IMR-90 (cell line): ENCODE measurements at regions not wholly inside any gene's neighbourhood (a gene's known extent, or its start where the extent isn't known, plus 50 kb on each side); places are given as distances from the start of the nearest gene placed in this dataset.

ENCODE experiments used
- ATAC-seq: fragments of 200-7000 bp; cut with Tn5 transposase; 2 replicates; pipeline ENCODE4 v1.9.1; 2020; ENCODE audit warnings: low read depth, mild to moderate bottlenecking, moderate library complexity
- BruUV-seq: library from RNA; stranded (reverse); fragments of 400-500 nt; replicated peaks from 2 replicates; lab custom pipeline; 2021; lab: Mats Ljungman, UMichigan
- CTCF ChIA-PET: fragments of 300-600 bp; formaldehyde crosslinking; extraction: SDS; loops from one replicate; lab custom pipeline; 2021; ENCODE audit warnings: antibody characterized with exemption; lab: Yijun Ruan, JAX
- POLR2A ChIA-PET: fragments of 300-600 bp; sonication (Branson Sonifier 250); formaldehyde crosslinking; loops from one replicate; lab custom pipeline; 2022; ENCODE audit warnings: antibody characterized with exemption; ENCODE audit not compliant: unreplicated experiment; lab: Charles Lee
- DNase-seq: peaks from one replicate; pipeline ENCODE4 v3.0.0; 2013
- H2AFZ ChIP-seq: replicated peaks from 2 replicates; pipeline ENCODE3; 2013; ENCODE audit warnings: low read length, mild to moderate bottlenecking; ENCODE audit not compliant: poor library complexity
- H2AK5ac ChIP-seq: 2 replicates; pipeline ENCODE4 v1.6.1; 2013; ENCODE audit warnings: low read depth, low read length, inconsistent platforms
- H2AK9ac ChIP-seq: replicated peaks from 2 replicates; pipeline ENCODE3; 2013; ENCODE audit warnings: mild to moderate bottlenecking, low read depth, low read length, moderate library complexity; ENCODE audit not compliant: poor library complexity
- H2BK120ac ChIP-seq: 2 replicates; pipeline ENCODE4 v1.6.1; 2013; ENCODE audit warnings: low read depth, low read length, inconsistent platforms
- H2BK15ac ChIP-seq: 3 replicates; pipeline ENCODE4 v1.6.1; 2013; ENCODE audit warnings: low read depth, low read length, inconsistent platforms
- H2BK20ac ChIP-seq: 2 replicates; pipeline ENCODE4 v1.6.1; 2013; ENCODE audit warnings: low read depth, mild to moderate bottlenecking, inconsistent platforms, low read length, moderate library complexity
- H2BK5ac ChIP-seq: 2 replicates; pipeline ENCODE4 v1.6.1; 2013; ENCODE audit warnings: mild to moderate bottlenecking, low read depth, low read length, inconsistent platforms; ENCODE audit not compliant: poor library complexity, severe bottlenecking
- H3K14ac ChIP-seq: replicated peaks from 2 replicates; pipeline ENCODE4 v1.6.1; 2013; ENCODE audit warnings: low read depth, low read length, inconsistent platforms
- H3K18ac ChIP-seq: 2 replicates; pipeline ENCODE4 v1.6.1; 2013; ENCODE audit warnings: low read depth, low read length, control low read depth
- H3K23ac ChIP-seq: 2 replicates; pipeline ENCODE4 v1.6.1; 2013; ENCODE audit warnings: low read depth, low read length, inconsistent platforms
- H3K27ac ChIP-seq: 2 replicates; pipeline ENCODE4 v1.5.1; 2013; ENCODE audit warnings: mild to moderate bottlenecking, control low read depth, low read length; ENCODE audit not compliant: insufficient read depth
- H3K27me3 ChIP-seq: 2 replicates; pipeline ENCODE4 v1.6.1; 2013; ENCODE audit warnings: low read length; ENCODE audit not compliant: control insufficient read depth, insufficient read depth
- H3K36me3 ChIP-seq: 2 replicates; pipeline ENCODE4 v1.6.1; 2013; ENCODE audit warnings: low read length, mixed read lengths; ENCODE audit not compliant: control insufficient read depth, insufficient read depth
- H3K4ac ChIP-seq: 2 replicates; pipeline ENCODE4 v1.6.1; 2013; ENCODE audit warnings: low read depth, low read length, inconsistent platforms
- H3K4me1 ChIP-seq: 2 replicates; pipeline ENCODE4 v1.6.1; 2013; ENCODE audit warnings: low read length, mixed read lengths; ENCODE audit not compliant: control insufficient read depth, insufficient read depth
- H3K4me2 ChIP-seq: 2 replicates; pipeline ENCODE4 v1.6.1; 2013; ENCODE audit warnings: low read depth, mild to moderate bottlenecking, control low read depth, low read length, moderate library complexity
- H3K4me3 ChIP-seq: 2 replicates; pipeline ENCODE4 v1.5.1; 2013; ENCODE audit warnings: low read depth, mild to moderate bottlenecking, control low read depth, low read length, moderate library complexity; ENCODE audit not compliant: insufficient read depth
- H3K56ac ChIP-seq: 2 replicates; pipeline ENCODE4 v1.6.1; 2013; ENCODE audit warnings: low read length, inconsistent platforms; ENCODE audit not compliant: insufficient read depth; ENCODE audit errors: extremely low read depth
- H3K79me1 ChIP-seq, 2 experiments: 2 replicates each; pipeline ENCODE4 v1.6.1; 2013; ENCODE audit warnings: low read length in 2 of 2, inconsistent platforms in 1 of 2, low read depth in 1 of 2
- H3K9ac ChIP-seq: 2 replicates; pipeline ENCODE4 v1.6.1; 2013; ENCODE audit warnings: low read depth, low read length, control low read depth
- H3K9me1 ChIP-seq: 2 replicates; pipeline ENCODE4 v1.6.1; 2013; ENCODE audit warnings: low read length, inconsistent platforms; ENCODE audit not compliant: insufficient read depth
- H3K9me3 ChIP-seq: 2 replicates; pipeline ENCODE4 v1.6.1; 2013; ENCODE audit warnings: low read length; ENCODE audit not compliant: control insufficient read depth, insufficient read depth
- H4K20me1 ChIP-seq: 2 replicates; pipeline ENCODE4 v1.6.1; 2013; ENCODE audit warnings: low read length, inconsistent platforms; ENCODE audit not compliant: insufficient read depth
- H4K5ac ChIP-seq: 2 replicates; pipeline ENCODE4 v1.6.1; 2013; ENCODE audit warnings: mild to moderate bottlenecking, low read depth, low read length, control low read depth
- H4K8ac ChIP-seq, 2 experiments: 2 replicates each; pipeline ENCODE4 v1.6.1; 2013; ENCODE audit warnings: low read depth in 2 of 2, low read length in 2 of 2, control low read depth in 1 of 2, inconsistent platforms in 1 of 2
- H4K91ac ChIP-seq: 2 replicates; pipeline ENCODE4 v1.6.1; 2013; ENCODE audit warnings: low read depth, low read length, inconsistent platforms; ENCODE audit not compliant: insufficient read depth
- BHLHE40 ChIP-seq: fragments of 150-350 bp; IDR thresholded peaks from 2 replicates; pipeline ENCODE4 v1.6.1; 2016; ENCODE audit warnings: mild to moderate bottlenecking, low read depth, low read length
- CEBPB ChIP-seq: IDR thresholded peaks from 2 replicates; pipeline ENCODE4 v1.6.1; 2012; ENCODE audit warnings: low read depth, low read length, improper control_type of control experiment
- MAFK ChIP-seq: IDR thresholded peaks from 2 replicates; pipeline ENCODE4 v1.6.1; 2012; ENCODE audit warnings: low read depth, low read length, improper control_type of control experiment
- USF2 ChIP-seq: fragments of 150-350 bp; IDR thresholded peaks from 2 replicates; pipeline ENCODE4 v1.6.1; 2017; ENCODE audit warnings: mild to moderate bottlenecking, antibody characterized with exemption, low read length, low read depth
- WGBS, 2 experiments: methylation state at CpG; one replicate each; pipeline versions ENCODE4 v1.1.5 to v1.1.7; 2013; ENCODE audit warnings: missing lambda C conversion rate in 2 of 2; ENCODE audit not compliant: insufficient read length in 1 of 2; ENCODE audit errors: extremely low coverage in 2 of 2; 5-methylcytosine and 5-hydroxymethylcytosine counted together
- dilution Hi-C: fragments of 300-500 bp; cut with HindIII; formaldehyde crosslinking; loops from one replicate; pipeline ENCODE4 v1.14.3; 2018; ENCODE audit warnings: low sequenced_read_pairs; ENCODE audit not compliant: unreplicated experiment
- in situ Hi-C: fragments of 300-500 bp; cut with MboI; formaldehyde crosslinking; loops from 3 replicates; pipeline ENCODE4 v1.14.3; 2019; ENCODE audit warnings: low sequenced_read_pairs, inconsistent platforms, mixed read lengths
- intact Hi-C: fragments of 100-400 bp; cut with micrococcal nuclease; formaldehyde crosslinking; loops from 2 replicates; pipeline ENCODE4 v1.10.0; 2022

GRCh38 chr12:127101076-127101475 is 1165.9 kb upstream of the TMEM132C start:
- H3K4me1 ChIP-seq: no peaks in the 10 kb centered on the region
- H3K27ac ChIP-seq: no peak overlapping the region
- no peaks in the 10 kb centered on the region for H3K27me3 ChIP-seq
- no peak overlapping the region for H2BK5ac ChIP-seq
- ChIA-PET POLR2A (no interaction called here), CTCF (no interaction called here)
- no peak overlapping the region for H3K9ac ChIP-seq
- no peak overlapping the region for H3K14ac ChIP-seq
- dilution Hi-C loops (no loop called here), intact Hi-C loops (no loop called here), in situ Hi-C loops (no loop called here)
- H3K4me3 ChIP-seq: no peak overlapping the region
- no peaks in the 10 kb centered on the region for H3K36me3 ChIP-seq
- no peak overlapping the region for H3K18ac ChIP-seq
- H2AFZ ChIP-seq: no peak overlapping the region
- TF ChIP-seq CEBPB (no peak), USF2 (no peak), BHLHE40 (no peak), MAFK (no peak)
- H3K9me3 ChIP-seq: no peaks in the 10 kb centered on the region
- H2AK5ac ChIP-seq: no peak overlapping the region
- no peaks in the 10 kb centered on the region for H3K9me1 ChIP-seq
- ATAC-seq (no peak), DNase-seq (no peak)
- H2AK9ac ChIP-seq: no peak overlapping the region
- no peak overlapping the region for H3K4ac ChIP-seq
- H4K5ac ChIP-seq: no peak overlapping the region
- no peaks in the 10 kb centered on the region for H3K79me1 ChIP-seq
- no peak overlapping the region for H4K8ac ChIP-seq
- no CpG with 5 or more reads among the region's 1 CpG for WGBS, 2 experiments
- H4K20me1 ChIP-seq: no peaks in the 10 kb centered on the region
- H3K23ac ChIP-seq: no peak overlapping the region
- H3K56ac ChIP-seq: no peak overlapping the region
- H2BK120ac ChIP-seq: no peak overlapping the region
- H3K4me2 ChIP-seq: no peak overlapping the region
- H4K91ac ChIP-seq: no peak overlapping the region
- H2BK15ac ChIP-seq: no peak overlapping the region
- BruUV-seq: no TSS peak
- no peak overlapping the region for H2BK20ac ChIP-seq
